ENCODE measurements at regions not wholly inside any gene's neighbourhood (a gene's known extent, or its start where the extent isn't known, plus 50 kb on each side); places are given as distances from the start of the nearest gene placed in this dataset.

DNA sequence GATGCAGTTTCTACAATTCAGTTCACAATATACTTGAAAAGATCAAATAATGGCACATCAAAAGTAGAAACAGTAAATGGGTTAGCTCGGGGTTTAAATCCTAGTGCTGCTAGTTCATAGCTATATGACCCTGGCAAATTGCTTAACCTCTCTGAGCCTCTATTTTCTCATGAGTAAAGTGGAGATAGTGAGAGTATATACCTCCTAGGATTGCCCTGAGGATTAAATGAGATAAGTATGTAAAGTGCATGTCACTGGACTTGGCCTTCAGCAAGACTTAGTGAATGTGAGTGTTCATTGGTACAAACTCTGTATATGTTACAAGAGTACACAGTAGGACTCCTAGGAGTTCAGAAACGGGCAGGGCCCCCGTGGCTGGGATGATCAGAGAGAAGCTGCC, 248.3 kb downstream of the DLEU7 start:
- TF ChIP-seq POLR2A (IDR thresholded peaks at IDR 0.05) (no peak), POLR2AphosphoS5 (IDR thresholded peaks at IDR 0.05) (no peak), EP300 (IDR thresholded peaks at IDR 0.05) (no peak)
- TF ChIP-seq, protein P1, sequence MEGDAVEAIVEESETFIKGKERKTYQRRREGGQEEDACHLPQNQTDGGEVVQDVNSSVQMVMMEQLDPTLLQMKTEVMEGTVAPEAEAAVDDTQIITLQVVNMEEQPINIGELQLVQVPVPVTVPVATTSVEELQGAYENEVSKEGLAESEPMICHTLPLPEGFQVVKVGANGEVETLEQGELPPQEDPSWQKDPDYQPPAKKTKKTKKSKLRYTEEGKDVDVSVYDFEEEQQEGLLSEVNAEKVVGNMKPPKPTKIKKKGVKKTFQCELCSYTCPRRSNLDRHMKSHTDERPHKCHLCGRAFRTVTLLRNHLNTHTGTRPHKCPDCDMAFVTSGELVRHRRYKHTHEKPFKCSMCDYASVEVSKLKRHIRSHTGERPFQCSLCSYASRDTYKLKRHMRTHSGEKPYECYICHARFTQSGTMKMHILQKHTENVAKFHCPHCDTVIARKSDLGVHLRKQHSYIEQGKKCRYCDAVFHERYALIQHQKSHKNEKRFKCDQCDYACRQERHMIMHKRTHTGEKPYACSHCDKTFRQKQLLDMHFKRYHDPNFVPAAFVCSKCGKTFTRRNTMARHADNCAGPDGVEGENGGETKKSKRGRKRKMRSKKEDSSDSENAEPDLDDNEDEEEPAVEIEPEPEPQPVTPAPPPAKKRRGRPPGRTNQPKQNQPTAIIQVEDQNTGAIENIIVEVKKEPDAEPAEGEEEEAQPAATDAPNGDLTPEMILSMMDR (IDR thresholded peaks at IDR 0.05) = no peak
